Sigmoid colon (tissue), 3 donors: ENCODE measurements at regions not wholly inside any gene's neighbourhood (a gene's known extent, or its start where the extent isn't known, plus 50 kb on each side); places are given as distances from the start of the nearest gene placed in this dataset.

ENCODE experiments used
- POLR2A ChIP-seq, 2 donors: fragments of 450-650 bp; IDR thresholded peaks; one replicate each; pipeline ENCODE4 v1.6.1; 2016; ENCODE audit warnings: antibody characterized with exemption in 2 of 2, mild to moderate bottlenecking in 2 of 2, moderate library complexity in 2 of 2
- TF ChIP-seq, protein P1 (sequence below), 4 experiments: fragments of 450-650 bp in 3 of 4; fragments of 200-600 bp in 1 of 4; IDR thresholded peaks; one replicate each; pipeline ENCODE4 v1.5.1; 2016 to 2019; ENCODE audit warnings: antibody characterized with exemption in 4 of 4, mild to moderate bottlenecking in 3 of 4, moderate library complexity in 2 of 4

DNA sequence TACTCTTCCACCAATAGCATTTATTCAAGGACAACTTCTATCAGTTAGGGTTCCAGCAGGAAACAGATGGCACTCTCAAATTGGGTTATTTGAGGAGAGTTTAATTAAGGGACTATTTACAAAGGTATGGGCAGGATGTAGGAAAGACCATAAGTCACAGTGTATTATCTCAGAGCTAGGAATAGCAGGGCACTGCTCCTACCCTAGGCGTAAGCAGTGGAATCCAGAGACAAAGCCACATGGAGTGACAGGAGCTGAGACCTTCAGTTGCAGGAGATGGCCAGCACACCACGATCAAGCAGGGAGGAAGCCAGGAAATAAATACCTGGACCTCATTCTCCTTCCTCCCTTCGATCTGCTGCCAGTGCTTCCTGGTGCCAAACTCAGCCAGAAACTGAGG is 274.9 kb upstream of the SLC30A5 start:
- TF ChIP-seq, protein P1, sequence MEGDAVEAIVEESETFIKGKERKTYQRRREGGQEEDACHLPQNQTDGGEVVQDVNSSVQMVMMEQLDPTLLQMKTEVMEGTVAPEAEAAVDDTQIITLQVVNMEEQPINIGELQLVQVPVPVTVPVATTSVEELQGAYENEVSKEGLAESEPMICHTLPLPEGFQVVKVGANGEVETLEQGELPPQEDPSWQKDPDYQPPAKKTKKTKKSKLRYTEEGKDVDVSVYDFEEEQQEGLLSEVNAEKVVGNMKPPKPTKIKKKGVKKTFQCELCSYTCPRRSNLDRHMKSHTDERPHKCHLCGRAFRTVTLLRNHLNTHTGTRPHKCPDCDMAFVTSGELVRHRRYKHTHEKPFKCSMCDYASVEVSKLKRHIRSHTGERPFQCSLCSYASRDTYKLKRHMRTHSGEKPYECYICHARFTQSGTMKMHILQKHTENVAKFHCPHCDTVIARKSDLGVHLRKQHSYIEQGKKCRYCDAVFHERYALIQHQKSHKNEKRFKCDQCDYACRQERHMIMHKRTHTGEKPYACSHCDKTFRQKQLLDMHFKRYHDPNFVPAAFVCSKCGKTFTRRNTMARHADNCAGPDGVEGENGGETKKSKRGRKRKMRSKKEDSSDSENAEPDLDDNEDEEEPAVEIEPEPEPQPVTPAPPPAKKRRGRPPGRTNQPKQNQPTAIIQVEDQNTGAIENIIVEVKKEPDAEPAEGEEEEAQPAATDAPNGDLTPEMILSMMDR (IDR thresholded peaks at IDR 0.05), result no peak
- no peak for TF ChIP-seq POLR2A (IDR thresholded peaks at IDR 0.05)
